Glomerular visceral epithelial cell (primary cell): ENCODE measurements at regions not wholly inside any gene's neighbourhood (a gene's known extent, or its start where the extent isn't known, plus 50 kb on each side); places are given as distances from the start of the nearest gene placed in this dataset.

ENCODE experiments used
- DNase-seq: peaks from one replicate; pipeline ENCODE4 v3.0.0-alpha.2; 2016; ENCODE audit errors: extremely low spot score

- peak; percentile 67 for DNase-seq
Observed at GRCh38 chr2:234677758-234678538, 181.1 kb upstream of the ARL4C start.

- DNase-seq = no peak
Observed at GRCh38 chr2:234676783-234677450, 180.0 kb upstream of the ARL4C start.

- no peak for DNase-seq
Observed at GRCh38 chr2:234676109-234676782, 179.4 kb upstream of the ARL4C start.

GRCh38 chr2:234674781-234675201 lies 177.9 kb upstream of the ARL4C start:
- DNase-seq = peak; percentile 31

GRCh38 chr2:234673961-234674759 lies 177.3 kb upstream of the ARL4C start:
- DNase-seq = no peak

GRCh38 chr2:234673501-234673900 lies 176.6 kb upstream of the ARL4C start:
- DNase-seq = no peak

GRCh38 chr2:234672498-234673150 lies 175.7 kb upstream of the ARL4C start:
- peak; percentile 31 for DNase-seq

GRCh38 chr2:234671716-234672115 lies 174.8 kb upstream of the ARL4C start:
- no peak for DNase-seq

- no peak for DNase-seq
Observed at GRCh38 chr2:234671231-234671630, 174.3 kb upstream of the ARL4C start.

- DNase-seq = no peak
Observed at GRCh38 chr2:234670806-234671205, 173.9 kb upstream of the ARL4C start.

- peak; percentile 87 for DNase-seq
Observed at GRCh38 chr2:234670052-234670451, 173.2 kb upstream of the ARL4C start.

GRCh38 chr2:234669621-234670020 lies 172.7 kb upstream of the ARL4C start:
- DNase-seq = no peak

- DNase-seq = no peak
Observed at GRCh38 chr2:234669001-234669400, 172.1 kb upstream of the ARL4C start.

- DNase-seq = no peak
Observed at GRCh38 chr2:234666911-234667310, 170.0 kb upstream of the ARL4C start.

- no peak for DNase-seq
Observed at GRCh38 chr2:234665304-234665703, 168.4 kb upstream of the ARL4C start.

- no peak for DNase-seq
Observed at GRCh38 chr2:234661849-234662248, 165.0 kb upstream of the ARL4C start.

GRCh38 chr2:234661175-234661574 lies 164.3 kb upstream of the ARL4C start:
- DNase-seq = no peak

- DNase-seq = no peak
Observed at GRCh38 chr2:234655706-234656105, 158.8 kb upstream of the ARL4C start.

GRCh38 chr2:234650911-234651310 lies 154.0 kb upstream of the ARL4C start:
- no peak for DNase-seq

- no peak for DNase-seq
Observed at GRCh38 chr2:234649951-234650350, 153.1 kb upstream of the ARL4C start.

- no peak for DNase-seq
Observed at GRCh38 chr2:234643407-234643806, 146.5 kb upstream of the ARL4C start.
